ENCODE measurements at regions not wholly inside any gene's neighbourhood (a gene's known extent, or its start where the extent isn't known, plus 50 kb on each side); places are given as distances from the start of the nearest gene placed in this dataset.
A peak's percentile ranks its signal among the peaks of the same experiment; 100 is the strongest.

- Mint-ChIP-seq H3K4me1 (ENCODE audit: insufficient read depth, unreplicated experiment) (no peaks in the 10 kb centered on the region), H3K36me3 (ENCODE audit: insufficient read depth, unreplicated experiment) (no peaks in the 10 kb centered on the region), H3K9me3 (ENCODE audit: unreplicated experiment) (no peaks in the 10 kb centered on the region), H3K27ac (ENCODE audit: low read depth, unreplicated experiment) (no peak overlapping the region), H3K4me3 (ENCODE audit: unreplicated experiment) (no peak overlapping the region), H3K27me3 (ENCODE audit: insufficient read depth, unreplicated experiment) (no peaks in the 10 kb centered on the region)
- BruUV-seq (replicated peaks): no TSS peak
- no peak for TF ChIP-seq CTCF (IDR thresholded peaks at IDR 0.05; ENCODE audit: unreplicated experiment)
- intact Hi-C loops (cut with micrococcal nuclease): no loop called here
- POLR2A ChIA-PET: interaction anchor here (0.6 kb wide), 2 partner anchors 103 to 488 kb away, joined by 3 read pairs; no protein-coding TSS in a partner anchor
- CTCF ChIA-PET: no interaction called here
- no peak for DNase-seq (ENCODE audit: unreplicated experiment)
Measured at GRCh38 chr12:74848006-74848405, 310.4 kb downstream of the ATXN7L3B start.

DNA sequence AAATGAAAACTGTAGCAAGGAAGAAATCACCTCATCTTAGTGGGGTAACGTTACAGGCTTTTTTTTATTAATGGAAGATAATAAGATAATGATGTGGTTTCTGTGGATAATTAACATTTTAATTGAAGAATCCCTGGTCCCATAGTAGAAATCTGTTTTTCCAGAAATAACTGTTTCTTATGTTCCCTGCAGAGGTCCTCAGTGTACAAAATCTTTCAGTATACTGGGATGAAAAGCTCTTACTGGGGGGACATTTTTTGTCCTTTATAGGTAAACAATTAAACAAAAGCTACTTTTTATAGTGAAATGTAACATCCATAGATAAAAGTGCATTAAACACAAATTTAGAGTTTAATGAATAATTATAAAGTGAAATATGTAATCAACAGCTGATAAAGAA is 312.2 kb downstream of the ATXN7L3B start:
- DNase-seq (ENCODE audit: unreplicated experiment): no peak
- BruUV-seq (replicated peaks): no TSS peak
- peak; percentile 11 for TF ChIP-seq CTCF (IDR thresholded peaks at IDR 0.05; ENCODE audit: unreplicated experiment)
- no peaks in the 10 kb centered on the region for H3K27me3 Mint-ChIP-seq (ENCODE audit: insufficient read depth, unreplicated experiment)
- no peaks in the 10 kb centered on the region for H3K4me1 Mint-ChIP-seq (ENCODE audit: insufficient read depth, unreplicated experiment)
- POLR2A ChIA-PET: interaction anchor here (0.6 to 0.7 kb wide), 2 partner anchors 228 to 560 kb away, joined by 3 to 4 read pairs; no protein-coding TSS in a partner anchor
- no peaks in the 10 kb centered on the region for H3K36me3 Mint-ChIP-seq (ENCODE audit: insufficient read depth, unreplicated experiment)
- H3K27ac Mint-ChIP-seq (ENCODE audit: low read depth, unreplicated experiment): no peak overlapping the region
- intact Hi-C loops (cut with micrococcal nuclease): loop anchor here (1.0 kb wide), 1 partner anchor 440 kb away; no protein-coding TSS in a partner anchor
- H3K9me3 Mint-ChIP-seq (ENCODE audit: unreplicated experiment): no peaks in the 10 kb centered on the region
- no peak overlapping the region for H3K4me3 Mint-ChIP-seq (ENCODE audit: unreplicated experiment)
- CTCF ChIA-PET: interaction anchor here (0.6 to 1.3 kb wide), 6 partner anchors 12 to 1266 kb away, joined by 3 to 4 read pairs (median 3); no protein-coding TSS in a partner anchor

DNA sequence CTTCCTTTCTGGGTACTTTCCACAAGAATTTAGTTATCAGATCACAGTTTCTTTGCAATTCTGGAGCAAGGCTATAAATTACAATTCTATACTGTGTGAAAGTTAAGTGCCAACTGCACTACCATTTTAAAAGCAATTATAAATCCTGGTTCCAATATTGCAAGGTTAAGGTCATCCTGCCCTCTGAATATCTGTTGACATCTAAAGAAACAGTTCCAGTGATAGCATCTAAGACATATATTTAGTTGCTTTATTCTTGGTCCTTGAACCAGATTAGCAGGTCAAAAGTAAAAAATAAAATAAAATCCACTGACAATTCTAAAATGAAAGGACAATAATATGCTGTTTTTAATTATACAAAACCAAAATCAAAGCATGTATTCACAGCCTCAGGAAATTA is 334.2 kb downstream of the ATXN7L3B start:
- H3K4me1 Mint-ChIP-seq (ENCODE audit: insufficient read depth, unreplicated experiment): no peaks in the 10 kb centered on the region
- POLR2A ChIA-PET: no interaction called here
- BruUV-seq (replicated peaks): no TSS peak
- no peaks in the 10 kb centered on the region for H3K27me3 Mint-ChIP-seq (ENCODE audit: insufficient read depth, unreplicated experiment)
- intact Hi-C loops (cut with micrococcal nuclease): no loop called here
- no peak for TF ChIP-seq CTCF (IDR thresholded peaks at IDR 0.05; ENCODE audit: unreplicated experiment)
- no peak overlapping the region for H3K4me3 Mint-ChIP-seq (ENCODE audit: unreplicated experiment)
- no peak overlapping the region for H3K27ac Mint-ChIP-seq (ENCODE audit: low read depth, unreplicated experiment)
- H3K9me3 Mint-ChIP-seq (ENCODE audit: unreplicated experiment): peaks cover 7% of the 10 kb centered on the region
- H3K36me3 Mint-ChIP-seq (ENCODE audit: insufficient read depth, unreplicated experiment): no peaks in the 10 kb centered on the region
- DNase-seq (ENCODE audit: unreplicated experiment): no peak
- CTCF ChIA-PET: no interaction called here

DNA sequence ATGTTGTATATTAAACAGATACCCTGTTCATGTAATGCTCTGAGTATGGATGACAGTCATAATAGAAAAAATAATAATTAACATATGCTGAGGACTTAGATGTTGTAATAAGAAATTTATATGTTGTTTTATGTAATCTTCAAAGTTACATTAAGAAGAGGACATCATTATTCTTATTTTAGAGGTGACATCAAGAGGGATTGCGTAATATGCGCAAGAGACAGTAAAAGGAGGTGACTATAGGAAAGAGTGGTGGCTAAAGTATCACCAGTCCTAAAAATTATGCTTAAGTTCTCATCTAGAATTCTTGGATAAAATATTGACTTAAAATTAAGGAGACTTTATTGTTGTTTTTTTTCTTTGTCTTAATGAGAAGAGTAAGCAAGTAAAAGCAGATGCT is 323.9 kb downstream of the KCNC2 start:
- H3K4me3 Mint-ChIP-seq (ENCODE audit: unreplicated experiment): no peak overlapping the region
- BruUV-seq (replicated peaks): no TSS peak
- no peak overlapping the region for H3K27ac Mint-ChIP-seq (ENCODE audit: low read depth, unreplicated experiment)
- no peaks in the 10 kb centered on the region for H3K36me3 Mint-ChIP-seq (ENCODE audit: insufficient read depth, unreplicated experiment)
- H3K4me1 Mint-ChIP-seq (ENCODE audit: insufficient read depth, unreplicated experiment): peaks cover 17% of the 10 kb centered on the region
- POLR2A ChIA-PET: interaction anchor here (1.3 kb wide), 1 partner anchor 15 kb away, joined by 3 read pairs; no protein-coding TSS in a partner anchor
- no peak for DNase-seq (ENCODE audit: unreplicated experiment)
- CTCF ChIA-PET: no interaction called here
- H3K27me3 Mint-ChIP-seq (ENCODE audit: insufficient read depth, unreplicated experiment): no peaks in the 10 kb centered on the region
- no peak for TF ChIP-seq CTCF (IDR thresholded peaks at IDR 0.05; ENCODE audit: unreplicated experiment)
- intact Hi-C loops (cut with micrococcal nuclease): no loop called here
- H3K9me3 Mint-ChIP-seq (ENCODE audit: unreplicated experiment): no peaks in the 10 kb centered on the region

All from MCF 10A (cell line).